ENCODE measurements at regions not wholly inside any gene's neighbourhood (a gene's known extent, or its start where the extent isn't known, plus 50 kb on each side); places are given as distances from the start of the nearest gene placed in this dataset.
A peak's percentile ranks its signal among the peaks of the same experiment; 100 is the strongest.

DNA sequence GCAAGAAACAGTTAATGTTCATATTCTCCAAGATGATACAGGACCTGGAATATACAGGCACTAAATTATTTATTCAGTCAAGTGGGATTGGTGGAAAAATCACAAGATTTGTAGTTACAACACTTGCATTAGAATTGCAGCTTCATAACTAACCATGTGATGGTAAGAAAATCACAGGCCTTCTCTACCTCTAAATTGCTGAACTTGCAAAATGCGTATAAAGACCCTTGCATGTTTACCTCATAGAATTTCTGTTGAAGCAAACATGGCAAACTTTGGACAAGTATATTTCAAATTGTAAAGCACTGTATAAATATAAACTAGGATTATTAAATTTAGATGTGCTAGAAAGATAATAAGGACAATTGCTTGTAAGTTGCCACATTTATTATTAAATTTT is 215.1 kb downstream of the TMA16 start:
- Histone ChIP-seq H3K79me2 (ENCODE audit: control insufficient read depth in 1 of 2, insufficient read depth in 2 of 2, low read length in 2 of 2) (no peaks in the 10 kb centered on the region), H4K5ac (ENCODE audit: insufficient read length, low read depth, low read length) (no peak overlapping the region), H2BK15ac (ENCODE audit: low read length) (no peak overlapping the region), H3K4me1 (replicated peaks in 1 of 4; ENCODE audit: control insufficient read depth in 3 of 4, insufficient read depth in 4 of 4, low read length in 3 of 4) (no peaks in the 10 kb centered on the region), H3K79me1 (ENCODE audit: low read depth, low read length) (no peaks in the 10 kb centered on the region), H3K9ac (replicated peaks in 1 of 4; ENCODE audit: extremely low read depth in 1 of 4, low read depth in 3 of 4, low read length in 3 of 4) (no peak overlapping the region), H3K4ac (replicated peaks; ENCODE audit: insufficient read length, low read depth, low read length) (no peak overlapping the region), H2BK12ac (ENCODE audit: low read depth, low read length) (no peak overlapping the region), H2BK120ac (replicated peaks; ENCODE audit: low read depth, low read length) (no peak overlapping the region), H4K91ac (replicated peaks; ENCODE audit: insufficient read length, low read length) (no peak overlapping the region), H2AFZ (ENCODE audit: low read length) (no peak overlapping the region), H2BK20ac (ENCODE audit: low read length) (no peak overlapping the region), H3K36me3 (ENCODE audit: control insufficient read depth in 2 of 4, insufficient read depth in 4 of 4, low read length in 3 of 4) (no peaks in the 10 kb centered on the region), H3K27me3 (replicated peaks in 1 of 4; ENCODE audit: control insufficient read depth in 3 of 4, extremely low read depth in 1 of 4, insufficient read depth in 3 of 4, low read length in 3 of 4) (no peaks in the 10 kb centered on the region), H2AK5ac (ENCODE audit: low read depth, low read length) (no peak overlapping the region), H3K27ac (ENCODE audit: low read depth, low read length) (no peak overlapping the region), H2BK5ac (ENCODE audit: low read depth, low read length) (no peak overlapping the region), H3K14ac (ENCODE audit: insufficient read length) (no peak overlapping the region), H3K23me2 (ENCODE audit: low read depth, low read length) (no peaks in the 10 kb centered on the region), H3K56ac (replicated peaks; ENCODE audit: insufficient read length, low read depth, low read length) (no peak overlapping the region), H3K9me3 (ENCODE audit: insufficient read depth in 2 of 2, low read depth in 1 of 2, low read length in 1 of 2) (no peaks in the 10 kb centered on the region), H4K8ac (ENCODE audit: extremely low read depth, insufficient read depth, low read length) (no peak overlapping the region), H3K23ac (ENCODE audit: insufficient read length) (no peak overlapping the region), H3K4me2 (ENCODE audit: insufficient read depth in 1 of 2, low read depth in 2 of 2, low read length in 2 of 2) (no peak overlapping the region), H4K20me1 (replicated peaks in 1 of 2; ENCODE audit: control insufficient read depth in 1 of 2, insufficient read depth in 2 of 2, low read length in 2 of 2) (no peaks in the 10 kb centered on the region), H3K18ac (ENCODE audit: extremely low read depth, low read length) (no peak overlapping the region), H3K4me3 (ENCODE audit: extremely low read depth in 1 of 4, insufficient read depth in 2 of 4, low read depth in 3 of 4, low read length in 4 of 4) (no peak overlapping the region)
- 94% methylated on average over 1 of the region's 1 CpG; no CpG with 5 or more reads in 1 of the 2 experiments for WGBS, 2 experiments (ENCODE audit: extremely low coverage in 1 of 2, insufficient coverage in 1 of 2, insufficient read length in 1 of 2, insufficient replicate concordance in 2 of 2, low coverage in 1 of 2, low lambda C conversion rate in 2 of 2, missing lambda C conversion rate in 1 of 2)
- DNase-seq (ENCODE audit: low read depth in 1 of 2, low spot score in 2 of 2) (no peak), FAIRE-seq (no peak)
- CTCF ChIA-PET (ENCODE audit: partially characterized antibody): interaction anchor here (0.6 kb wide), 1 partner anchor 126 kb away, joined by 4 read pairs; no protein-coding TSS in a partner anchor
- POLR2A ChIA-PET (ENCODE audit: partially characterized antibody): no interaction called here
- TF ChIP-seq GABPA (IDR thresholded peaks at IDR 0.05; ENCODE audit: borderline replicate concordance, insufficient read depth, low read length) (no peak), MAFK (IDR thresholded peaks at IDR 0.05; ENCODE audit: low read depth, low read length) (peak; percentile 47; the same call in 1 of the 2 replicates)

Data from H1 (cell line).